ENCODE measurements at regions not wholly inside any gene's neighbourhood (a gene's known extent, or its start where the extent isn't known, plus 50 kb on each side); places are given as distances from the start of the nearest gene placed in this dataset.

GRCh38 chr1:168446081-168446480 lies 97.7 kb downstream of the XCL2 start:
- no peak for FAIRE-seq

GRCh38 chr1:168443899-168444298 lies 99.9 kb downstream of the XCL2 start:
- Histone ChIP-seq H3K79me2 (ENCODE audit: insufficient read depth, low read length) (no peaks in the 10 kb centered on the region), H3K36me3 (ENCODE audit: insufficient read depth, low read length) (no peaks in the 10 kb centered on the region), H3K4me3 (ENCODE audit: insufficient read depth, low read depth, low read length) (no peak overlapping the region), H3K9me3 (ENCODE audit: insufficient read depth, low read depth, low read length) (no peaks in the 10 kb centered on the region), H3K4me2 (ENCODE audit: low read length) (no peak overlapping the region), H3K9ac (ENCODE audit: low read length) (no peak overlapping the region), H3K4me1 (ENCODE audit: insufficient read depth, low read length) (peaks cover 3% of the 10 kb centered on the region), H3K27ac (ENCODE audit: low read depth, low read length) (no peak overlapping the region), H3K27me3 (ENCODE audit: insufficient read depth, low read length) (no peaks in the 10 kb centered on the region), H2AFZ (ENCODE audit: low read depth, low read length) (no peak overlapping the region), H4K20me1 (ENCODE audit: insufficient read depth, low read length) (no peaks in the 10 kb centered on the region)
- Mint-ChIP-seq H3K4me1 (ENCODE audit: low read depth, unreplicated experiment) (no peaks in the 10 kb centered on the region), H3K27ac (ENCODE audit: unreplicated experiment) (no peak overlapping the region), H3K4me3 (ENCODE audit: unreplicated experiment) (no peak overlapping the region), H3K36me3 (ENCODE audit: low read depth, unreplicated experiment) (peaks cover 2% of the 10 kb centered on the region), H3K27me3 (ENCODE audit: low read depth, unreplicated experiment) (peaks cover 17% of the 10 kb centered on the region), H3K9me3 (ENCODE audit: unreplicated experiment) (peaks cover 2% of the 10 kb centered on the region)
- DNase-seq (ENCODE audit: low read depth) (no peak), FAIRE-seq (no peak)
- TF ChIP-seq CTCF (IDR thresholded peaks at IDR 0.05; ENCODE audit: insufficient read depth, low read depth, low read length) (no peak), EZH2 (IDR thresholded peaks at IDR 0.05; ENCODE audit: insufficient read depth, low read length) (no peak)

More at GRCh38 chr1:168446081-168446480, 97.7 kb downstream of the XCL2 start:
- no peaks in the 10 kb centered on the region for H4K20me1 ChIP-seq (ENCODE audit: insufficient read depth, low read length)
- peaks cover 3% of the 10 kb centered on the region for H3K4me1 ChIP-seq (ENCODE audit: insufficient read depth, low read length)
- no peak overlapping the region for H2AFZ ChIP-seq (ENCODE audit: low read depth, low read length)
- no peaks in the 10 kb centered on the region for H3K4me1 Mint-ChIP-seq (ENCODE audit: low read depth, unreplicated experiment)
- no peaks in the 10 kb centered on the region for H3K36me3 ChIP-seq (ENCODE audit: insufficient read depth, low read length)
- no peak overlapping the region for H3K9ac ChIP-seq (ENCODE audit: low read length)
- H3K4me3 ChIP-seq (ENCODE audit: insufficient read depth, low read depth, low read length): no peak overlapping the region
- H3K9me3 Mint-ChIP-seq (ENCODE audit: unreplicated experiment): peaks cover 2% of the 10 kb centered on the region
- no peak for DNase-seq (ENCODE audit: low read depth)
- no peaks in the 10 kb centered on the region for H3K79me2 ChIP-seq (ENCODE audit: insufficient read depth, low read length)
- no peaks in the 10 kb centered on the region for H3K9me3 ChIP-seq (ENCODE audit: insufficient read depth, low read depth, low read length)
- H3K27ac ChIP-seq (ENCODE audit: low read depth, low read length): no peak overlapping the region
- H3K36me3 Mint-ChIP-seq (ENCODE audit: low read depth, unreplicated experiment): peaks cover 2% of the 10 kb centered on the region
- H3K27ac Mint-ChIP-seq (ENCODE audit: unreplicated experiment): no peak overlapping the region
- no peak overlapping the region for H3K4me3 Mint-ChIP-seq (ENCODE audit: unreplicated experiment)
- H3K4me2 ChIP-seq (ENCODE audit: low read length): no peak overlapping the region
- no peaks in the 10 kb centered on the region for H3K27me3 ChIP-seq (ENCODE audit: insufficient read depth, low read length)
- TF ChIP-seq EZH2 (IDR thresholded peaks at IDR 0.05; ENCODE audit: insufficient read depth, low read length) (no peak), CTCF (IDR thresholded peaks at IDR 0.05; ENCODE audit: insufficient read depth, low read depth, low read length) (no peak)
- H3K27me3 Mint-ChIP-seq (ENCODE audit: low read depth, unreplicated experiment): peaks cover 19% of the 10 kb centered on the region

GRCh38 chr1:168443356-168443755 lies 100.4 kb downstream of the XCL2 start:
- FAIRE-seq (no peak), DNase-seq (ENCODE audit: low read depth) (no peak)
- Histone ChIP-seq H3K9ac (ENCODE audit: low read length) (no peak overlapping the region), H3K27ac (ENCODE audit: low read depth, low read length) (no peak overlapping the region), H3K36me3 (ENCODE audit: insufficient read depth, low read length) (no peaks in the 10 kb centered on the region), H2AFZ (ENCODE audit: low read depth, low read length) (no peak overlapping the region), H3K4me1 (ENCODE audit: insufficient read depth, low read length) (peaks cover 3% of the 10 kb centered on the region), H3K27me3 (ENCODE audit: insufficient read depth, low read length) (no peaks in the 10 kb centered on the region), H3K4me3 (ENCODE audit: insufficient read depth, low read depth, low read length) (no peak overlapping the region), H3K4me2 (ENCODE audit: low read length) (no peak overlapping the region), H3K79me2 (ENCODE audit: insufficient read depth, low read length) (no peaks in the 10 kb centered on the region), H4K20me1 (ENCODE audit: insufficient read depth, low read length) (no peaks in the 10 kb centered on the region), H3K9me3 (ENCODE audit: insufficient read depth, low read depth, low read length) (no peaks in the 10 kb centered on the region)
- Mint-ChIP-seq H3K4me1 (ENCODE audit: low read depth, unreplicated experiment) (no peaks in the 10 kb centered on the region), H3K27ac (ENCODE audit: unreplicated experiment) (no peak overlapping the region), H3K36me3 (ENCODE audit: low read depth, unreplicated experiment) (peaks cover 2% of the 10 kb centered on the region), H3K9me3 (ENCODE audit: unreplicated experiment) (peaks cover 2% of the 10 kb centered on the region), H3K4me3 (ENCODE audit: unreplicated experiment) (no peak overlapping the region), H3K27me3 (ENCODE audit: low read depth, unreplicated experiment) (peaks cover 21% of the 10 kb centered on the region)
- TF ChIP-seq EZH2 (IDR thresholded peaks at IDR 0.05; ENCODE audit: insufficient read depth, low read length) (no peak), CTCF (IDR thresholded peaks at IDR 0.05; ENCODE audit: insufficient read depth, low read depth, low read length) (no peak)
